GM18508 (cell line): ENCODE measurements at regions not wholly inside any gene's neighbourhood (a gene's known extent, or its start where the extent isn't known, plus 50 kb on each side); places are given as distances from the start of the nearest gene placed in this dataset.
A peak's percentile ranks its signal among the peaks of the same experiment; 100 is the strongest.
"Not testable (repeated sequence)": the region's sequence is repeated elsewhere in the genome, so short reads cannot be mapped to it uniquely, and the experiment has no call there.

Experiments used
- ATAC-seq: cut with Tn5 transposase; IDR thresholded peaks from one replicate; pipeline ENCODE4 v1.9.1; 2021; ENCODE audit warnings: moderate number of reproducible peaks; ENCODE audit not compliant: insufficient read depth, unreplicated experiment

- ATAC-seq, result peak; percentile 61
Measured at GRCh38 chr5:114118511-114118910, 243.4 kb upstream of the KCNN2 start.

- ATAC-seq, result no peak
Measured at GRCh38 chr5:114120166-114120565, 241.7 kb upstream of the KCNN2 start.

- no peak for ATAC-seq
Measured at GRCh38 chr5:114122852-114123251, 239.0 kb upstream of the KCNN2 start.

GRCh38 chr5:114123654-114124053, 238.2 kb upstream of the KCNN2 start:
- no peak for ATAC-seq

GRCh38 chr5:114146398-114146797, 215.5 kb upstream of the KCNN2 start:
- no peak for ATAC-seq

- no peak for ATAC-seq
Measured at GRCh38 chr5:114148253-114148652, 213.6 kb upstream of the KCNN2 start.

GRCh38 chr5:114148728-114149127, 213.1 kb upstream of the KCNN2 start:
- not testable (repeated sequence) for ATAC-seq

GRCh38 chr5:114152656-114153360, 209.1 kb upstream of the KCNN2 start:
- ATAC-seq, result no peak

- ATAC-seq, result no peak
Measured at GRCh38 chr5:114153392-114153791, 208.5 kb upstream of the KCNN2 start.

- ATAC-seq, result no peak
Measured at GRCh38 chr5:114153833-114154232, 208.0 kb upstream of the KCNN2 start.

- no peak for ATAC-seq
Measured at GRCh38 chr5:114166081-114166480, 195.8 kb upstream of the KCNN2 start.

GRCh38 chr5:114174131-114174530, 187.7 kb upstream of the KCNN2 start:
- no peak for ATAC-seq

- ATAC-seq, result no peak
Measured at GRCh38 chr5:114174837-114175236, 187.0 kb upstream of the KCNN2 start.

- ATAC-seq, result no peak
Measured at GRCh38 chr5:114176356-114176755, 185.5 kb upstream of the KCNN2 start.

- ATAC-seq, result no peak
Measured at GRCh38 chr5:114179134-114179533, 182.7 kb upstream of the KCNN2 start.

GRCh38 chr5:114184006-114184405, 177.9 kb upstream of the KCNN2 start:
- ATAC-seq, result no peak

- ATAC-seq, result no peak
Measured at GRCh38 chr5:114185274-114185673, 176.6 kb upstream of the KCNN2 start.

- ATAC-seq, result no peak
Measured at GRCh38 chr5:114191441-114191840, 170.4 kb upstream of the KCNN2 start.

GRCh38 chr5:114192108-114192507, 169.8 kb upstream of the KCNN2 start:
- no peak for ATAC-seq

- no peak for ATAC-seq
Measured at GRCh38 chr5:114201332-114201731, 160.5 kb upstream of the KCNN2 start.

GRCh38 chr5:114204923-114205322, 156.9 kb upstream of the KCNN2 start:
- ATAC-seq, result no peak

GRCh38 chr5:114206640-114207039, 155.2 kb upstream of the KCNN2 start:
- no peak for ATAC-seq

- ATAC-seq, result no peak
Measured at GRCh38 chr5:114207615-114208014, 154.3 kb upstream of the KCNN2 start.
